PFSK-1 (cell line): ENCODE measurements at regions not wholly inside any gene's neighbourhood (a gene's known extent, or its start where the extent isn't known, plus 50 kb on each side); places are given as distances from the start of the nearest gene placed in this dataset.

Experiments
- FOXP2 ChIP-seq: optimal IDR thresholded peaks from 2 replicates; pipeline ENCODE3; 2011; ENCODE audit warnings: borderline replicate concordance, control low read depth, inconsistent platforms; ENCODE audit not compliant: insufficient read depth; ENCODE audit errors: extremely low read length, extremely low read depth
- POLR2AphosphoS5 ChIP-seq: IDR thresholded peaks from 2 replicates; pipeline ENCODE4 v1.6.1; 2012; ENCODE audit warnings: low read depth, mild to moderate bottlenecking, control low read depth, low read length, moderate library complexity
- REST ChIP-seq, 2 experiments: IDR thresholded peaks; 2 replicates each; pipeline versions ENCODE4 v1.6.1 to v1.8.0; 2011 to 2012; ENCODE audit warnings: low read depth in 2 of 2, low read length in 2 of 2, control low read depth in 1 of 2, inconsistent platforms in 1 of 2, mild to moderate bottlenecking in 1 of 2, moderate library complexity in 1 of 2; ENCODE audit not compliant: insufficient read depth in 1 of 2
- SIN3A ChIP-seq: IDR thresholded peaks from 2 replicates; pipeline ENCODE4 v1.6.1; 2012; ENCODE audit warnings: mild to moderate bottlenecking, low read length, moderate library complexity, borderline replicate concordance; ENCODE audit not compliant: insufficient read depth
- TAF1 ChIP-seq: IDR thresholded peaks from 2 replicates; pipeline ENCODE4 v1.6.1; 2012; ENCODE audit warnings: low read length, control low read depth, borderline replicate concordance; ENCODE audit not compliant: insufficient read depth

DNA sequence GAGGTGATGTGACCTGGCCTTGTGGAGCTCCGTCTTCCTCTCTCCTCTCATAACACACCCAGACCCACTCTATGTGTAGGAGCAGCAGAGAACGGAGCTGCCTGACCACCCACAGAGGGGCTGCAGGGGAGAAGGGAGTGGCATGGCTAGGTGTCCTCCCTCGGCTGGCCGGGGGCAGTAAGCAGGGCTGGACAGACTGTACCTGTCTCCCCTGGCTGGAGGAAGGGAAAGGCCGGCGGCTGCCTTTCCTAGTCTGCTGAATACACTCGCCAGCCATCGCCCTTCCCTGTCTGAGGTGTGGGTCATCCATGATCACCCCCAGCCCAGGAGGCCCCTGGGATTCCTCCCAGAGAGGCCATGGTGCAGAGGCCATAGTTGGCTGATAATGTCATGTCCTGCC, 187.2 kb upstream of the AJAP1 start:
- no peak for TF ChIP-seq SIN3A
- no peak for TF ChIP-seq POLR2AphosphoS5
- no peak for TF ChIP-seq REST (IDR thresholded peaks at IDR 0.05; ENCODE audit: insufficient read depth in 1 of 2, low read depth in 2 of 2, low read length in 2 of 2)
- no peak for TF ChIP-seq TAF1
- TF ChIP-seq FOXP2 = no peak

- TF ChIP-seq REST (IDR thresholded peaks at IDR 0.05; ENCODE audit: insufficient read depth in 1 of 2, low read depth in 2 of 2, low read length in 2 of 2) (no peak), POLR2AphosphoS5 (no peak), SIN3A (no peak), FOXP2 (no peak), TAF1 (no peak)
Measured at GRCh38 chr1:4468386-4468785, 186.0 kb upstream of the AJAP1 start.

DNA sequence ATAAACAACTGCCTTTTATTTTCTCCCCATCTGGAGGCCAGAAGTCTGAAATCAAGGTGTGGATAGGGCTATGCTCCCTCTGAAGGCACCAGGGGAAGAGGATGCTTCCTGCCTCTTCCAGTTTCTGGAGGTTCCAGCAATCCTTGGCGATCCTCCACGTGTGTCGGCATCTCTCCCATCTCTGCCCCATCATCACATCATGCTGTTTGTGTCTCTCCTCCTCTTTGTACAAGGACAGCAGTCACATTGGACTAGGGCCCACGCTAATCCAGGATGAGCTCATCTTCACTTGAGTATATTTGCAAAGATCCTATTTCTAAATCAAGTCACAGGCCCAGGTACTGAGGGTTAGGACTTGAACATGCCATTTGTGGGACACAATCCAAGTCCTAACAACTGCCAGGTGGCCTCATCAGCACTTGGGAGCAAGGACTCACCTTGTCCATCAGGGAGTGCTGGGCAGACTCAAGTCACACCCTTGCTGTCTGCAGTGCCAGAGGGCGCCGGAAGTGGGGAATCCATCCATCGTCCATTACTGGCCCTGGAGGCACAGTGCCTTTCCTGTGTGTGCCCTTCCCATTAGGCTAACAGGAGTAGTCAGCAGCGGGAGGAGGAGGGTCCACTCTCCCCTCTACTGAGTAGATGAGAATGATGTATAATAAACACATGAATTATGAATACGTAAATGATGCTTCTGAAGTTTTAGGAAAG, 185.4 kb upstream of the AJAP1 start:
- no peak for TF ChIP-seq FOXP2
- TF ChIP-seq POLR2AphosphoS5 = no peak
- no peak for TF ChIP-seq REST (IDR thresholded peaks at IDR 0.05; ENCODE audit: insufficient read depth in 1 of 2, low read depth in 2 of 2, low read length in 2 of 2)
- no peak for TF ChIP-seq TAF1
- no peak for TF ChIP-seq SIN3A

DNA sequence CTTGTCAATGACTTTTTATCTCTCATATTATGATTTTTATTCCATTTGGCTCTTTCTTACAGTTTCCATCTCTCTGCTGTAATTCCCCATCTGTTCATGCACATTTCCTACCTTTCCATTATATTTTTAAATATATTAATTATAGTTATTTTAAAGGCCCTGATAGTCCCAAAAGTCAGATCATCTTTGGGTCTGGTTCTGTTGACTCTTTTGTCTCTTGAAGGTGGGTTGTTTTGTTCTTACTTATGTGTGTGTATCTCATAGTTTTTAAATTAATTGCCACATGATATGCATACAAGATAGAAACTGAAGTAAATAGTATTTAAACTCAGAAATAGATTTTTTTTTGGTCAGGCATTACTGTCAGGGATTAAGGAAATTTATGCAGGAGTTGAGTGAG, 178.0 kb upstream of the AJAP1 start:
- no peak for TF ChIP-seq TAF1
- no peak for TF ChIP-seq FOXP2
- no peak for TF ChIP-seq POLR2AphosphoS5
- TF ChIP-seq REST (IDR thresholded peaks at IDR 0.05; ENCODE audit: insufficient read depth in 1 of 2, low read depth in 2 of 2, low read length in 2 of 2) = no peak
- TF ChIP-seq SIN3A = no peak

DNA sequence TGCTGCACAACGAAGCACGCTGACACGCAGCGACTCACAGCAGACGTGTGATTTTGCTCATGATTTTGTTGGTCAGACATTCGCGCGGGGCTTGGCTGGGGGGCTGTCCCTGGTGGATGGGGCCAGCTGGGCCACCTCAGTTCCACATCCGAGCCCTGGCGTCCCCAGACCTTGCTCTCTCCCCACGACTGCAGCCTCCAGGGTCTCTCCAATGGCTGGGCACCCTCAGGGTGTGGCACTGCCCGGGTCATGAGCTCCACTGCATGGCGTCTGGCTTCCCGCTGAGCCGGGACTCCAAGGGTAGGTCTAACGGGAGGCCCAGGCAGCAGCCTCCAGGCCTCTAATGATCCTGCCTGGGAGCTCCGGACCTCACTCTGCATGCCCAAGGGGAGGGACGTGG, 173.0 kb upstream of the AJAP1 start:
- TF ChIP-seq SIN3A = no peak
- TF ChIP-seq TAF1 = no peak
- TF ChIP-seq FOXP2 = no peak
- no peak for TF ChIP-seq POLR2AphosphoS5
- TF ChIP-seq REST (IDR thresholded peaks at IDR 0.05; ENCODE audit: insufficient read depth in 1 of 2, low read depth in 2 of 2, low read length in 2 of 2) = no peak
